ENCODE measurements at regions not wholly inside any gene's neighbourhood (a gene's known extent, or its start where the extent isn't known, plus 50 kb on each side); places are given as distances from the start of the nearest gene placed in this dataset.

DNA sequence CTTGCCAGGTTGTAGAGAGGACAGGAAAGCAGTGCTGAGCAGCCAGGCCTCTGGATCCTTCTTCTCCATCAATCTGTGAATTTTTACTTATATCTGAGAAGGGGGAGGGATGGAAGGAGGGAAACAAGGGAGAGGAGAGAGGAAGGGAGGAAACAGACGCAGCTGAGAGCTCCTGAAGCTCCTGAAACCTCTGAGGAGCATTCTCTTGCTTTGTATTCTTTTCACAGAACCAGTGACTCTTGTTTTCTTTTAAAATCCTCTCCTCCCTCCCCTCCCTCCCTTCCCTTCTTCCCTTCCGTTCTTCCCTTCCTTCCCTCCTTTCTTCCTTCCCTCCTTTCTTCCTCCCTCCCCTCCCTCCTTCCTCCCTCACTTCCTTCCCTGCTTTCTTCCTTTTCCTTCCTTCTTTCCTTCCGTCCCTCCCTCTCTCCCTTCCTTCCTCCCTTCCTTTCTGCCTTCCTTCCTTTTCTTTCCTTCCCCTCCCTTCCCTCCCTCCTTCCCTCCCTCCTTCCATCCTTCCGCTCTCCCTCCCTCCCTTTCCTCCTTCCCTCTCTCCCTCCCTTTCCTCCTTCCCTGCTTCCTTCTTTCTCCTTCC is 60.0 kb upstream of the RBFOX1 start:
- Histone ChIP-seq H3K27ac (ENCODE audit: insufficient read depth, low read length) (no peak overlapping the region), H2AK5ac (ENCODE audit: low read depth, low read length) (no peak overlapping the region), H2BK15ac (ENCODE audit: low read depth, low read length) (no peak overlapping the region), H3K9me3 (ENCODE audit: control insufficient read depth, insufficient read depth, low read length) (peaks cover 6% of the 10 kb centered on the region; the same call in 1 of the 2 replicates), H4K8ac (ENCODE audit: low read depth in 2 of 2, low read length in 2 of 2) (no peak overlapping the region), H3K4me1 (ENCODE audit: control insufficient read depth, insufficient read depth, low read length) (no peaks in the 10 kb centered on the region), H3K9ac (ENCODE audit: low read depth, low read length) (no peak overlapping the region), H4K20me1 (ENCODE audit: insufficient read depth, low read length) (no peaks in the 10 kb centered on the region), H3K4me3 (ENCODE audit: insufficient read depth, low read depth, low read length) (no peak overlapping the region), H3K9me1 (ENCODE audit: insufficient read depth, low read length) (no peaks in the 10 kb centered on the region), H4K91ac (ENCODE audit: insufficient read depth, low read depth, low read length) (no peak overlapping the region), H2AK9ac (replicated peaks; ENCODE audit: low read depth, low read length, poor library complexity) (no peak overlapping the region), H3K36me3 (ENCODE audit: control insufficient read depth, insufficient read depth, low read length) (no peaks in the 10 kb centered on the region), H2BK5ac (ENCODE audit: low read depth, low read length, poor library complexity, severe bottlenecking) (no peak overlapping the region), H3K23ac (ENCODE audit: low read depth, low read length) (no peak overlapping the region), H4K5ac (ENCODE audit: low read depth, low read length) (no peak overlapping the region), H3K27me3 (ENCODE audit: control insufficient read depth, insufficient read depth, low read length) (no peaks in the 10 kb centered on the region), H2BK20ac (ENCODE audit: low read depth, low read length) (no peak overlapping the region), H2AFZ (replicated peaks; ENCODE audit: low read length, poor library complexity) (no peak overlapping the region), H3K79me1 (ENCODE audit: low read depth in 1 of 2, low read length in 2 of 2) (no peaks in the 10 kb centered on the region), H3K18ac (ENCODE audit: low read depth, low read length) (no peak overlapping the region), H3K56ac (ENCODE audit: extremely low read depth, insufficient read depth, low read length) (no peak overlapping the region), H2BK120ac (ENCODE audit: low read depth, low read length) (no peak overlapping the region), H3K14ac (replicated peaks; ENCODE audit: low read depth, low read length) (no peak overlapping the region), H3K4ac (ENCODE audit: low read depth, low read length) (no peak overlapping the region), H3K4me2 (ENCODE audit: low read depth, low read length) (no peak overlapping the region)
- no TSS peak for BruUV-seq (replicated peaks)
- ATAC-seq (ENCODE audit: low read depth) (no peak), DNase-seq (no peak)
- dilution Hi-C loops (cut with HindIII; ENCODE audit: low sequenced_read_pairs, unreplicated experiment), result no loop called here
- POLR2A ChIA-PET (ENCODE audit: unreplicated experiment), result no interaction called here
- intact Hi-C loops (cut with micrococcal nuclease), result no loop called here
- 49% methylated on average over 3 of the region's 4 CpGs; no CpG with 5 or more reads in 1 of the 2 experiments for WGBS, 2 experiments (ENCODE audit: extremely low coverage in 2 of 2, insufficient read length in 1 of 2)
- TF ChIP-seq FOS (IDR thresholded peaks at IDR 0.05; ENCODE audit: low read depth, low read length) (no peak), BHLHE40 (IDR thresholded peaks at IDR 0.05; ENCODE audit: low read depth, low read length) (no peak), RCOR1 (IDR thresholded peaks at IDR 0.05; ENCODE audit: insufficient replicate concordance, low read length) (no peak), SMC3 (IDR thresholded peaks at IDR 0.05; ENCODE audit: low read depth, low read length) (no peak), RFX5 (IDR thresholded peaks at IDR 0.05; ENCODE audit: low read depth, low read length) (no peak), NFE2L2 (IDR thresholded peaks at IDR 0.05; ENCODE audit: low read depth, low read length) (no peak), MAZ (IDR thresholded peaks at IDR 0.05; ENCODE audit: borderline replicate concordance, low read depth, low read length) (no peak), CHD1 (IDR thresholded peaks at IDR 0.05; ENCODE audit: low read depth, low read length) (no peak), RAD21 (IDR thresholded peaks at IDR 0.05; ENCODE audit: low read length) (no peak), MXI1 (IDR thresholded peaks at IDR 0.05; ENCODE audit: borderline replicate concordance, low read depth, low read length) (no peak)
- TF ChIP-seq, protein P1, sequence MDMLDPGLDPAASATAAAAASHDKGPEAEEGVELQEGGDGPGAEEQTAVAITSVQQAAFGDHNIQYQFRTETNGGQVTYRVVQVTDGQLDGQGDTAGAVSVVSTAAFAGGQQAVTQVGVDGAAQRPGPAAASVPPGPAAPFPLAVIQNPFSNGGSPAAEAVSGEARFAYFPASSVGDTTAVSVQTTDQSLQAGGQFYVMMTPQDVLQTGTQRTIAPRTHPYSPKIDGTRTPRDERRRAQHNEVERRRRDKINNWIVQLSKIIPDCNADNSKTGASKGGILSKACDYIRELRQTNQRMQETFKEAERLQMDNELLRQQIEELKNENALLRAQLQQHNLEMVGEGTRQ (IDR thresholded peaks at IDR 0.05; ENCODE audit: low read depth, low read length), result no peak
- CTCF ChIA-PET, result no interaction called here
- in situ Hi-C loops (cut with MboI; ENCODE audit: low sequenced_read_pairs), result no loop called here
